PC-3 (cell line): ENCODE measurements at regions not wholly inside any gene's neighbourhood (a gene's known extent, or its start where the extent isn't known, plus 50 kb on each side); places are given as distances from the start of the nearest gene placed in this dataset.

ENCODE experiments used
- CTCF ChIP-seq: fragments of 300-600 bp; sonication (generic); conservative IDR thresholded peaks from 2 replicates; pipeline ENCODE4 v1.5.1; 2017; ENCODE audit warnings: antibody characterized with exemption, low read depth, mild to moderate bottlenecking, low read length
- EZH2 ChIP-seq: fragments of 300-600 bp; sonication (generic); IDR thresholded peaks from one replicate; pipeline ENCODE4 v1.6.1; 2017; ENCODE audit warnings: antibody characterized with exemption, mild to moderate bottlenecking, low read length; ENCODE audit not compliant: unreplicated experiment

- TF ChIP-seq EZH2 (no peak), CTCF (no peak)
Measured at GRCh38 chr6:54609981-54610380, 236.6 kb upstream of the FAM83B start.
